Smooth muscle cell (in vitro differentiated cells): ENCODE measurements at regions not wholly inside any gene's neighbourhood (a gene's known extent, or its start where the extent isn't known, plus 50 kb on each side); places are given as distances from the start of the nearest gene placed in this dataset.

Experiments used
- DNase-seq: peaks from one replicate; lab custom pipeline; 2025; ENCODE audit not compliant: unreplicated experiment; lab: John Stamatoyannopoulos, UW
- H2AFZ ChIP-seq: fragments of 200-600 bp; sonication (generic); 2 replicates; pipeline ENCODE4 v1.6.0; 2016; ENCODE audit warnings: antibody characterized with exemption, low read depth, mild to moderate bottlenecking
- H3F3A ChIP-seq: fragments of 200-600 bp; sonication (generic); 2 replicates; pipeline ENCODE4 v1.6.0; 2017; ENCODE audit warnings: antibody characterized with exemption, low read depth
- H3K27ac ChIP-seq: fragments of 200-600 bp; sonication (generic); 2 replicates; pipeline ENCODE4 v1.5.1; 2016; ENCODE audit warnings: low read depth, mild to moderate bottlenecking
- H3K27me3 ChIP-seq: fragments of 200-600 bp; sonication (generic); 2 replicates; pipeline ENCODE4 v1.6.1; 2016; ENCODE audit warnings: low read depth, mild to moderate bottlenecking
- H3K36me3 ChIP-seq: fragments of 200-600 bp; sonication (generic); 2 replicates; pipeline ENCODE4 v1.5.1; 2016; ENCODE audit warnings: low read depth
- H3K4me1 ChIP-seq: fragments of 200-600 bp; sonication (generic); 2 replicates; pipeline ENCODE4 v1.5.1; 2016; ENCODE audit warnings: low read depth
- H3K4me2 ChIP-seq: fragments of 200-600 bp; sonication (generic); 2 replicates; pipeline ENCODE4 v1.6.0; 2016; ENCODE audit warnings: mild to moderate bottlenecking
- H3K4me3 ChIP-seq: fragments of 200-600 bp; sonication (generic); 2 replicates; pipeline ENCODE4 v1.5.1; 2016; ENCODE audit warnings: mild to moderate bottlenecking
- H3K79me2 ChIP-seq: fragments of 200-600 bp; sonication (generic); 2 replicates; pipeline ENCODE4 v1.6.0; 2016; ENCODE audit warnings: low read depth, mild to moderate bottlenecking
- H3K9ac ChIP-seq: fragments of 200-600 bp; sonication (generic); 2 replicates; pipeline ENCODE4 v1.6.0; 2016; ENCODE audit warnings: low read depth
- H3K9me3 ChIP-seq: fragments of 200-600 bp; sonication (generic); replicated peaks from 2 replicates; pipeline ENCODE4 v1.5.1; 2016; ENCODE audit warnings: low read depth
- H4K20me1 ChIP-seq: fragments of 200-600 bp; sonication (generic); 2 replicates; pipeline ENCODE4 v1.6.0; 2016; ENCODE audit warnings: low read depth
- WGBS: methylation state at CpG from one replicate; pipeline ENCODE4 v1.1.7; 2016; ENCODE audit warnings: low lambda C conversion rate; 5-methylcytosine and 5-hydroxymethylcytosine counted together
- TF ChIP-seq, protein P1 (sequence below): fragments of 200-600 bp; sonication (generic); IDR thresholded peaks from 2 replicates; pipeline ENCODE4 v1.5.1; 2017; ENCODE audit warnings: borderline replicate concordance, mild to moderate bottlenecking, antibody characterized with exemption; ENCODE audit not compliant: insufficient read depth, poor library complexity, severe bottlenecking

DNA sequence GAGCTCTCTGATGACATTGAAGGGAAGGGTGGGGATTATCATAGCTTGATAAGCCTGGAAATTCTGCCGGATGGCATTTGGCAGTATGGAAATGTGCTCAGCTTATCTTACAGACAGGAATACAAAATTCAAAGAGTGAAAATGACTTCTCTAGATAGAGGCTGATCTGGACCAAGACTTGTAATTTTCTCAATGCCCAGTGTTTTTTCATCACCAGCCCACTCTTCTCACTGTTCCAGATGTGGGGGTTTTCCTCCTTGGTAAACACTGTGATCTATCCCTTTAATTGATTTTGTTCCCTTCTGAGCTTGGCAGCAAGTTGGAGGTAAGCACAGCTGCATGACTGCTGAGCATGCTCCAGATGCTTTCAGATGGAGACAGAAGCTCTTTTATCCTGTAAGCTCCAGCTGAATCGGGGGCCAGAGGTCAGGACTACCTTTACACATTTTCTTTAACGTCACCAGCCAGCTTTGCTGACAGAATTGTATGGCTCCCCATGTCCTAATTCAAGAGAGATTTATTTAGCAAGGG, 287.4 kb upstream of the TCF4 start:
- no peak for DNase-seq
- H3K9ac ChIP-seq = peak overlapping the region; percentile 9
- H3K4me2 ChIP-seq = peak overlapping the region; percentile 40
- H3K27ac ChIP-seq = peak overlapping the region; percentile 7
- no peaks in the 10 kb centered on the region for H3K79me2 ChIP-seq
- H3F3A ChIP-seq = no peaks in the 10 kb centered on the region
- no peak overlapping the region for H3K4me3 ChIP-seq
- TF ChIP-seq, protein P1, sequence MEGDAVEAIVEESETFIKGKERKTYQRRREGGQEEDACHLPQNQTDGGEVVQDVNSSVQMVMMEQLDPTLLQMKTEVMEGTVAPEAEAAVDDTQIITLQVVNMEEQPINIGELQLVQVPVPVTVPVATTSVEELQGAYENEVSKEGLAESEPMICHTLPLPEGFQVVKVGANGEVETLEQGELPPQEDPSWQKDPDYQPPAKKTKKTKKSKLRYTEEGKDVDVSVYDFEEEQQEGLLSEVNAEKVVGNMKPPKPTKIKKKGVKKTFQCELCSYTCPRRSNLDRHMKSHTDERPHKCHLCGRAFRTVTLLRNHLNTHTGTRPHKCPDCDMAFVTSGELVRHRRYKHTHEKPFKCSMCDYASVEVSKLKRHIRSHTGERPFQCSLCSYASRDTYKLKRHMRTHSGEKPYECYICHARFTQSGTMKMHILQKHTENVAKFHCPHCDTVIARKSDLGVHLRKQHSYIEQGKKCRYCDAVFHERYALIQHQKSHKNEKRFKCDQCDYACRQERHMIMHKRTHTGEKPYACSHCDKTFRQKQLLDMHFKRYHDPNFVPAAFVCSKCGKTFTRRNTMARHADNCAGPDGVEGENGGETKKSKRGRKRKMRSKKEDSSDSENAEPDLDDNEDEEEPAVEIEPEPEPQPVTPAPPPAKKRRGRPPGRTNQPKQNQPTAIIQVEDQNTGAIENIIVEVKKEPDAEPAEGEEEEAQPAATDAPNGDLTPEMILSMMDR = no peak
- peaks cover 58% of the 10 kb centered on the region for H3K4me1 ChIP-seq
- no peaks in the 10 kb centered on the region for H4K20me1 ChIP-seq
- no peaks in the 10 kb centered on the region for H3K36me3 ChIP-seq
- H3K27me3 ChIP-seq = no peaks in the 10 kb centered on the region
- 18% methylated on average over 3 of the region's 3 CpGs for WGBS
- H2AFZ ChIP-seq = no peak overlapping the region
- H3K9me3 ChIP-seq = no peaks in the 10 kb centered on the region

DNA sequence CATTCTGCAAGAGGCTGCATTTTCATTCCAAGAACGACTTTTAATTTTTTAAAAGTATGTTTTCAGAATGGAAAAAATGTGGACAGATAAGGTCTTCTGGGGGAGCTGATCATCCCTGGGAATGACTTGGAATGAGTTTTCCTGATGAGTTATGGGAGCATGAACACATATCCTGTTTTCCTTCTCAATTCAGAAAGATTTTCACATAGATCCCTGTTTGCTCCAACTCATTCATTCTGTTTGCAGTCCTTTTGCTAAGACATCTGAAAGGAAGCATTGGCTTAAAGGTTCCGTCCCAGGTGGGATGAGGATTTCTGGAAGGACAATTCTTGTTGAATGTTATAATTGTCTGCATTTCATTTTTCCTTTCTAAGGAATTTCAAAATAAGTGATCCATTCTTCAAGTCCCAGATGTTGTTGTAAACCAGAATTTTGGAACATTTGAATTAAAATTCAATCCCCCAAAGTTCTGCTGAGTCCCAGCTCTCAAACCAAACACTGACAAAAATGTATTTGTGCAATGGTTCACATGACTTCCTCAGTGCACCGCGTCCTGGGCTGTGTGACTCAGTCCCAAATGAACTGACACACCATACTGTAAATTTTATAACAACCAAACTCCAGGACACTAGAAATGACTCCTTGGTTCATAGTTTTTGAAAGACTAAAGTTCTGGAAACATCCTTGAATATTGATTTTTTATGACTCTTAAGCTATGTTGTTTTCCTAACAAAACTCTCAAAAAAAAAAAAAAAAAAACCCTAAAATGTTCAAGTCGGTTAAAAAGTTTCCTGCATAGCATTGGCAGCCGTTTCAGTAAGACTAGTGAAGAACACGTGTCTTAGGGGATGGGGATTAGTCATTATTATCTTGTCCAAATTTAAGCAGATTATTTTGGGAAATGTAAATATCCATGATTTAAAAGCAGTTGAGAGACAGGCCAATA, 281.8 kb upstream of the TCF4 start:
- Histone ChIP-seq H3K4me3 (no peak overlapping the region), H3K9me3 (no peaks in the 10 kb centered on the region), H3K27ac (no peak overlapping the region), H3F3A (no peaks in the 10 kb centered on the region), H4K20me1 (no peaks in the 10 kb centered on the region), H3K36me3 (no peaks in the 10 kb centered on the region), H3K9ac (no peak overlapping the region), H3K27me3 (no peaks in the 10 kb centered on the region), H2AFZ (no peak overlapping the region), H3K79me2 (no peaks in the 10 kb centered on the region), H3K4me1 (peaks cover 5% of the 10 kb centered on the region), H3K4me2 (peak overlapping the region; percentile 29)
- TF ChIP-seq, protein P1 = no peak
- DNase-seq = no peak
- WGBS = 63% methylated on average over 7 of the region's 7 CpGs

DNA sequence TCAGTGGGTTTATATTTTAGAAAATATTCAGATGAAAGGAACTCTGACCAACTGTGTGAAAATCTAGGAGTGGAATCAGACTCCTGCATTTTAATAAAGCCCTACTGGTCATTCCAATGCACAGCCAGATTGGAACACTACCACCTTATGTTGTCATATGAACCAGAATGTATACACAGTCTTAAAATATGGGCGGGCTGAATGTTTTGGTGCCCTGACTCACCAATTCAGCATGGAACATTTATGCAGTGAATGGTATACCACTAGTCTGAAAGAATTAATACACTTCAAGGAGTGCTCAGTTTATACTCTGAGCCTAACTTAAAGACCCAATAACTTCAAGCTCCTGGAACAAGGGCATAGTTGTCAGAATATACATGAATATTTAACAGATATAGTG, 280.9 kb upstream of the TCF4 start:
- Histone ChIP-seq H3K27ac (no peak overlapping the region), H3F3A (no peaks in the 10 kb centered on the region), H3K9ac (no peak overlapping the region), H3K4me1 (peaks cover 5% of the 10 kb centered on the region), H3K27me3 (no peaks in the 10 kb centered on the region), H3K9me3 (no peaks in the 10 kb centered on the region), H3K79me2 (no peaks in the 10 kb centered on the region), H4K20me1 (no peaks in the 10 kb centered on the region), H3K4me2 (peak overlapping the region; percentile 29), H3K4me3 (no peak overlapping the region), H3K36me3 (no peaks in the 10 kb centered on the region), H2AFZ (no peak overlapping the region)
- no peak for DNase-seq
- 60% methylated on average over 1 of the region's 1 CpG for WGBS
- TF ChIP-seq, protein P1 = no peak
